BLaER1 treated with 17β-estradiol and CSF1 and Interleukin-3, amounts not matched to agents 10 nM and 100 nM (cell line): ENCODE measurements at regions not wholly inside any gene's neighbourhood (a gene's known extent, or its start where the extent isn't known, plus 50 kb on each side); places are given as distances from the start of the nearest gene placed in this dataset.

ENCODE experiments used
- H3K27ac ChIP-seq, 11 experiments: shearing (Covaris generic); formaldehyde crosslinking; 2 replicates each; pipeline ENCODE4 v1.8.1; 2022
- H3K27me3 ChIP-seq, 11 experiments: shearing (Covaris generic); formaldehyde crosslinking; 2 replicates each; pipeline ENCODE4 v1.8.1; 2022
- H3K36me3 ChIP-seq, 11 experiments: shearing (Covaris generic); formaldehyde crosslinking; 2 replicates each; pipeline ENCODE4 v1.8.1; 2022
- H3K4me1 ChIP-seq, 10 experiments: shearing (Covaris generic); formaldehyde crosslinking; 2 replicates each; pipeline ENCODE4 v1.8.1; 2022
- H3K4me2 ChIP-seq, 11 experiments: shearing (Covaris generic); formaldehyde crosslinking; 2 replicates each; pipeline ENCODE4 v1.8.1; 2022
- H3K4me3 ChIP-seq, 10 experiments: shearing (Covaris generic); formaldehyde crosslinking; 2 replicates each; pipeline ENCODE4 v1.8.1; 2022
- H3K9ac ChIP-seq, 11 experiments: shearing (Covaris generic); formaldehyde crosslinking; 2 replicates each; pipeline ENCODE4 v1.8.1; 2022
- H3K9me3 ChIP-seq, 11 experiments: shearing (Covaris generic); formaldehyde crosslinking; replicated peaks in 1 of 11; 2 replicates each; pipeline ENCODE4 v1.8.1; 2022
- H4K20me1 ChIP-seq, 11 experiments: shearing (Covaris generic); formaldehyde crosslinking; 2 replicates each; pipeline ENCODE4 v1.8.1; 2022
- Cebpa-rat ChIP-seq, 11 experiments: shearing (Covaris generic); IDR thresholded peaks; 2 replicates each; pipeline ENCODE4 v1.8.1; 2022

DNA sequence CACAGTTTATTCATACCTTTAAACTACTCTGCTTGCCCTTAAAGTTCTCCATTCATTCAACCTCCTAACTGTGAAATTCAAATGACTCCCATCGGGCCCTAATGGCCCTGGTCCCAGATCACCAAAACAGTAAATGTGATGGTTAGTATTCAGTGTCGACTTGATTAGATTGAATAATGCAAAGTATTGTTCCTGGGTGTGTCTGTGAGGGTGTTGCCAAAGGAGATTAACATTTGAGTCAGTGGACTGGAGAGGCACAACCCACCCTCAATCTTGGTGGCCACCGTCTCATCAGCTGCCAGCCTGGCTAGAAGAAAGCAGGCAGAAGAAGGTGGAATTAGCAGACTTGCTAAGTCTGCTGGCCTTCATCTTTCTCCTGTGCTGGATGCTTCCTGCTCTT is 80.1 kb upstream of the PLXNA4 start:
- H3K27me3 ChIP-seq, result no peaks in the 10 kb centered on the region
- peaks cover 46 to 60% (median 54%) of the 10 kb centered on the region in 10 experiments for H3K4me1 ChIP-seq
- peak overlapping the region; percentile 65 to 92 (median 86); a peak in 21 of 22 replicates for H3K27ac ChIP-seq
- peak overlapping the region in 3 of 10 experiments; percentile 5 to 57 (median 37); a peak in 3 of 20 replicates for H3K4me3 ChIP-seq
- no peaks in the 10 kb centered on the region for H4K20me1 ChIP-seq
- H3K9me3 ChIP-seq, result peaks cover 31 to 53% (median 38%) of the 10 kb centered on the region in 11 experiments
- peaks cover 0 to 12% (median 4%) of the 10 kb centered on the region in 11 experiments; a peak in 5 of 22 replicates for H3K36me3 ChIP-seq
- H3K4me2 ChIP-seq, result peak overlapping the region; percentile 77 to 90 (median 86)
- TF ChIP-seq Cebpa-rat (IDR thresholded peaks at IDR 0.05), result no peak
- H3K9ac ChIP-seq, result peak overlapping the region in 5 of 11 experiments; percentile 21 to 81 (median 74); a peak in 9 of 22 replicates

DNA sequence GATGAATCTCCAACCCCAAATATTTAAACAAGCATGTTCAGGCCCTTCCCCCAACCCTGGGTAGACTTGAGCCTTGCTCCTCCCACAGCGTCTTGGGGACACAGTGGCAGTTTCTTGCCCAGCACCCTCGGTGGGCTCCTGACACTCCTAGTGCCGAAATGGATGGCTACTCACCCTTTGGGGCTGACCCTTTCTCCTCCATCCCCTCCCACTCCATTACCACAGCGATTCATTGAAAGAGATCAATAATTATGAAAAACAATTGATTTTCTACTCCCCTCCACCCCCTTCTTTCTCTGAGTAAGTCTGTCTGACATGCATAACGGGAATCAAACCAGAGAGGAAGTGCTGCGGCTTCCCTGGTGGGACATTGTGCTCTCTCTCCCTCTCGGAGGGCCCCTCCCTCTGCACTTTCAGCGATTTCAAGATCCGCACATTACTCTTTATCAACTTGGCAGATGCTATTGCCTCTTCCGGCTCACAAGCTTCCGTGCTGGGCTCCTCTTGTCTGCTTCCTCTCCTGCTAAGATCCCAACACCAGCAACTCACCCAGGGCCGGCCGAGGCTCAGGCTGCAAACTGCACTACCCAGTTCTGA is 79.0 kb upstream of the PLXNA4 start:
- H3K27ac ChIP-seq, result peak overlapping the region; percentile 72 to 92 (median 86); a peak in 21 of 22 replicates
- H3K36me3 ChIP-seq, result peaks cover 0 to 12% (median 4%) of the 10 kb centered on the region in 11 experiments; a peak in 5 of 22 replicates
- H3K4me1 ChIP-seq, result peaks cover 46 to 56% (median 53%) of the 10 kb centered on the region in 10 experiments
- H4K20me1 ChIP-seq, result no peaks in the 10 kb centered on the region
- peak in 7 of 11 experiments; percentile 50 to 91 (median 76); a peak in 12 of 22 replicates for TF ChIP-seq Cebpa-rat (IDR thresholded peaks at IDR 0.05)
- no peaks in the 10 kb centered on the region for H3K27me3 ChIP-seq
- peak overlapping the region; percentile 25 to 57 (median 50); a peak in 18 of 20 replicates for H3K4me3 ChIP-seq
- peak overlapping the region; percentile 77 to 90 (median 86) for H3K4me2 ChIP-seq
- peak overlapping the region; percentile 68 to 81 (median 75); a peak in 21 of 22 replicates for H3K9ac ChIP-seq
- H3K9me3 ChIP-seq, result peaks cover 31 to 53% (median 38%) of the 10 kb centered on the region in 11 experiments

- Histone ChIP-seq H3K27ac (peak overlapping the region in 7 of 11 experiments; percentile 5 to 92 (median 79); a peak in 14 of 22 replicates), H3K4me1 (peaks cover 46 to 56% (median 53%) of the 10 kb centered on the region in 10 experiments), H3K9me3 (peaks cover 23 to 44% (median 28%) of the 10 kb centered on the region in 11 experiments), H3K4me3 (no peak overlapping the region), H4K20me1 (no peaks in the 10 kb centered on the region), H3K27me3 (no peaks in the 10 kb centered on the region), H3K9ac (no peak overlapping the region), H3K36me3 (peaks cover 0 to 12% (median 4%) of the 10 kb centered on the region in 11 experiments; a peak in 5 of 22 replicates), H3K4me2 (peak overlapping the region; percentile 24 to 79 (median 54); a peak in 21 of 22 replicates)
- no peak for TF ChIP-seq Cebpa-rat (IDR thresholded peaks at IDR 0.05)
Measured at GRCh38 chr7:132654150-132654549, 77.9 kb upstream of the PLXNA4 start.

DNA sequence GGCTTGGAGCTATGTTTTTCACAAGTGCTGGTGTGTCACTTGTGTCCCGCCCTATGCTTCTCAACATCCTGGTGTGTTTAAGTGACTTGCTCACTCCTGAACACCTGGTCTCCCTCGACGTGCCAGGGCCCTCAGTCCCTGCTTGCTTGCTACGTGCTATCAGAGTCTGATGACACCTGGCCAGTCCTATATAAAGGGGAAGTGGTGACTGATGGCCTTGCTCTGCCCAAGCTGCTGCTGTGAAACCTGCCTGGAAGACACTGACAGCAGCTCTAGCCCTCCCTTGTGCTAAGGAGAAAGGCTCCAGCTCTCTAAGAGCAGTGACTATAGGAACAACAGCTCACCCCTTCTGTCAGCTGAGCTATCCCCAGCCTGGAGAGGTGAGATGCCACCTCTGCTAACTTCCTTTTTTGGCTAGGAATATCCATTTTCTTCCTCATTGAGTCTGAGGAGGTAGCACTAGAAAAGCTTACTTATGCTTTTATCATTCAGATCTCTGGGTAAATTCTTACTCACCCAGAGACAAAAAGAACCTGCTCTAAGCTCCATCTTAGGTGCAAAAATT is 77.2 kb upstream of the PLXNA4 start:
- Histone ChIP-seq H3K9me3 (peaks cover 16 to 40% (median 22%) of the 10 kb centered on the region in 11 experiments), H3K36me3 (peaks cover 0 to 9% (median 2%) of the 10 kb centered on the region in 11 experiments; a peak in 5 of 22 replicates), H4K20me1 (no peaks in the 10 kb centered on the region), H3K4me1 (peaks cover 46 to 56% (median 53%) of the 10 kb centered on the region in 10 experiments), H3K9ac (no peak overlapping the region), H3K4me3 (no peak overlapping the region), H3K27me3 (no peaks in the 10 kb centered on the region), H3K4me2 (peak overlapping the region; percentile 24 to 79 (median 54)), H3K27ac (peak overlapping the region in 8 of 11 experiments; percentile 5 to 92 (median 58); a peak in 16 of 22 replicates)
- TF ChIP-seq Cebpa-rat (IDR thresholded peaks at IDR 0.05), result no peak

DNA sequence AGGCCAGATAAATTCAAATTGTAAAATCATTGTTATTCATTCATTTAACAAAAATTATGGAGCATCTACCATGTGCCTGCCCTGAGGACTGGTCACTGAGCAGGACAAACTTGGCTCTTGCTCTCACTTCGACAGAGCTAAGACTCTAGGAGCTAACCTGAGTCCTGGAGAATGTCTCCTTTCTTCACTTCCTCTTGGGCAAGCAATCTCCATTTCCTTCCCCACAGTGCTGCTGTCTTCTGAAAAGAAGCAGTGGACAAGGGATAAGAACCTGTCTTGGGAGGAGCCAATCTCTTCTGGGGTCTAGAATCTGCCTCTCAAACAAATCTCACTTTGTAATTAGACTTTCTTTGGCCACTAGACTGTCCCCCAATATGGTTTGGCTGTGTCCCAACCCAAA is 76.2 kb upstream of the PLXNA4 start:
- Histone ChIP-seq H3K27me3 (no peaks in the 10 kb centered on the region), H3K27ac (no peak overlapping the region; a peak in 1 of 22 replicates), H3K9ac (no peak overlapping the region), H3K9me3 (peaks cover 7 to 31% (median 12%) of the 10 kb centered on the region in 11 experiments), H3K4me2 (peak overlapping the region in 8 of 11 experiments; percentile 24 to 79 (median 50); a peak in 14 of 22 replicates), H3K36me3 (peaks cover 0 to under 1% (median 0%) of the 10 kb centered on the region in 11 experiments; a peak in 3 of 22 replicates), H3K4me1 (peaks cover 44 to 52% (median 50%) of the 10 kb centered on the region in 10 experiments), H3K4me3 (no peak overlapping the region), H4K20me1 (no peaks in the 10 kb centered on the region)
- no peak for TF ChIP-seq Cebpa-rat (IDR thresholded peaks at IDR 0.05)

DNA sequence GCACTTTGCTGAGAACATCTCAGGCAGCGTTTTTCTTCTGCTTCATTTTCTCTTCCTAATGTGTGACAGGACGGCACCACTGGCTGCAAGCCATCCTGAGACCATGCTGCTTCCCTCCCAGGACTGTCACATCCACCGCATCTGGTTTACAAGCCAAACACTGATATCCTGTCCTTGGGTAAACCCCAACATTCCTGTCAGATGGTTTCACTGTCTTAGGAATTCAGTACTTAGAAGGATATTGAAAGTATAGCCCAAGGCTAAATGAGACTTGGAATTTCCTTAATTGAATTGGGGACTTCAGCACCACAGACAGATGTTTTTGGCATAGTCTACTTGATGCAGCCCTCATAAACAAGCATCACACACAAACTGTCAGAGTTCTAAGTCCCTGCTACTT is 74.2 kb upstream of the PLXNA4 start:
- Histone ChIP-seq H3K9me3 (peaks cover 0 to 25% (median 8%) of the 10 kb centered on the region in 11 experiments; a peak in 15 of 22 replicates), H3K27ac (no peak overlapping the region), H3K4me1 (peaks cover 23 to 32% (median 30%) of the 10 kb centered on the region in 10 experiments), H3K4me3 (no peak overlapping the region), H3K4me2 (no peak overlapping the region), H3K27me3 (no peaks in the 10 kb centered on the region), H3K36me3 (no peaks in the 10 kb centered on the region), H3K9ac (no peak overlapping the region), H4K20me1 (no peaks in the 10 kb centered on the region)
- no peak for TF ChIP-seq Cebpa-rat (IDR thresholded peaks at IDR 0.05)

DNA sequence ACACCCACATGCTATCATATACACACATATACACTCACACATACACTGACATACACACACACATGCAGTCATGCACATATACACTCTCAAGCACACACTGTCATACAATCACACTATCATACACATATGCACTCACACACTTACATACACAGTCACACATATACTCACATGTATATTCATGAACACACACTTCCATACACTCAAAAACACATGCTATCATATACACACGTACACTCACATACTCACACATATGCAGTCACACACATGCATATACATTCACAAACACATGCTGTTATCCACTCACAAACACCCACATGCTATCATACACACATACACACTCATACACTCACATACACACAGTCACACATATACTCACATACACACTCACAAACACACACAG is 71.0 kb upstream of the PLXNA4 start:
- Histone ChIP-seq H4K20me1 (no peaks in the 10 kb centered on the region), H3K27me3 (no peaks in the 10 kb centered on the region), H3K27ac (no peak overlapping the region), H3K9me3 (peaks cover 0 to 8% (median 0%) of the 10 kb centered on the region in 11 experiments; a peak in 3 of 22 replicates), H3K4me1 (peaks cover 0 to 1% (median under 1%) of the 10 kb centered on the region in 10 experiments; a peak in 8 of 20 replicates), H3K4me3 (no peak overlapping the region), H3K4me2 (no peak overlapping the region), H3K36me3 (no peaks in the 10 kb centered on the region), H3K9ac (no peak overlapping the region)
- TF ChIP-seq Cebpa-rat (IDR thresholded peaks at IDR 0.05), result no peak

GRCh38 chr7:132646052-132646451 is 69.8 kb upstream of the PLXNA4 start:
- no peaks in the 10 kb centered on the region for H4K20me1 ChIP-seq
- H3K27me3 ChIP-seq, result no peaks in the 10 kb centered on the region
- H3K27ac ChIP-seq, result no peak overlapping the region
- no peak overlapping the region for H3K4me2 ChIP-seq
- no peaks in the 10 kb centered on the region for H3K9me3 ChIP-seq
- H3K9ac ChIP-seq, result no peak overlapping the region
- no peak for TF ChIP-seq Cebpa-rat (IDR thresholded peaks at IDR 0.05)
- no peak overlapping the region for H3K4me3 ChIP-seq
- no peaks in the 10 kb centered on the region for H3K36me3 ChIP-seq
- H3K4me1 ChIP-seq, result no peaks in the 10 kb centered on the region

GRCh38 chr7:132643302-132643701 is 67.0 kb upstream of the PLXNA4 start:
- no peak overlapping the region for H3K9ac ChIP-seq
- no peaks in the 10 kb centered on the region for H3K4me1 ChIP-seq
- H3K9me3 ChIP-seq, result no peaks in the 10 kb centered on the region
- H3K36me3 ChIP-seq, result no peaks in the 10 kb centered on the region
- H4K20me1 ChIP-seq, result no peaks in the 10 kb centered on the region
- no peak for TF ChIP-seq Cebpa-rat (IDR thresholded peaks at IDR 0.05)
- H3K27ac ChIP-seq, result no peak overlapping the region
- H3K27me3 ChIP-seq, result no peaks in the 10 kb centered on the region
- H3K4me2 ChIP-seq, result no peak overlapping the region
- H3K4me3 ChIP-seq, result no peak overlapping the region
